Adrenal gland (tissue), 5 donors: ENCODE measurements at regions not wholly inside any gene's neighbourhood (a gene's known extent, or its start where the extent isn't known, plus 50 kb on each side); places are given as distances from the start of the nearest gene placed in this dataset.

ENCODE experiments used
- POLR2A ChIP-seq, 2 donors: fragments of 450-650 bp; IDR thresholded peaks; one replicate each; pipeline ENCODE4 v1.6.1; 2017; ENCODE audit warnings: antibody characterized with exemption in 2 of 2, mild to moderate bottlenecking in 2 of 2, moderate library complexity in 1 of 2
- TF ChIP-seq, protein P1 (sequence below), 6 experiments: fragments of 450-650 bp in 4 of 6; fragments of 200-600 bp in 2 of 6; sonication (generic) in 1 of 6; IDR thresholded peaks; 1 replicate in 5 of 6; 2 replicates in 1 of 6; pipeline versions ENCODE4 v1.5.1 to v1.8.0; 2016 to 2021; ENCODE audit warnings: antibody characterized with exemption in 6 of 6, mild to moderate bottlenecking in 2 of 6, moderate library complexity in 1 of 6
- donor health status: DM: no; HTN: no; CAD: no.

DNA sequence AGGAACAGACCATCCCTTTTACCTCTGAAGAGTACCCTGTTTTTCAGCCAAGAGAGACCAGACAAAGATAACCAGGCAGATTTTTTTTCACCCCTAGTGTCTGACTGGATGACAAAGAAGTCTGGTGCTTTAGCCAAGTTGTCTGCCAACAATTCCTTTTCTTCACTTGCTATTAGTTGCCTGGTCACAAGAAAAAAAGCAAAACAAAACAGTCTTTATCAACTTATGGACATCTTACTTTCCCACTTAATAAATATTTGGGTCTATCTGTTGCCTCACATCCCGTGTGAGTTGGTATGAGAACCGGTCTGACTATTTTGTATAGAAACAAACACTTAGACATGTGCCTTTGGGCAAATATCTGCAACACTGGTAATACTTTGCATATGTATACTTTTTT is 662.9 kb downstream of the PLPP3 start:
- TF ChIP-seq, protein P1, sequence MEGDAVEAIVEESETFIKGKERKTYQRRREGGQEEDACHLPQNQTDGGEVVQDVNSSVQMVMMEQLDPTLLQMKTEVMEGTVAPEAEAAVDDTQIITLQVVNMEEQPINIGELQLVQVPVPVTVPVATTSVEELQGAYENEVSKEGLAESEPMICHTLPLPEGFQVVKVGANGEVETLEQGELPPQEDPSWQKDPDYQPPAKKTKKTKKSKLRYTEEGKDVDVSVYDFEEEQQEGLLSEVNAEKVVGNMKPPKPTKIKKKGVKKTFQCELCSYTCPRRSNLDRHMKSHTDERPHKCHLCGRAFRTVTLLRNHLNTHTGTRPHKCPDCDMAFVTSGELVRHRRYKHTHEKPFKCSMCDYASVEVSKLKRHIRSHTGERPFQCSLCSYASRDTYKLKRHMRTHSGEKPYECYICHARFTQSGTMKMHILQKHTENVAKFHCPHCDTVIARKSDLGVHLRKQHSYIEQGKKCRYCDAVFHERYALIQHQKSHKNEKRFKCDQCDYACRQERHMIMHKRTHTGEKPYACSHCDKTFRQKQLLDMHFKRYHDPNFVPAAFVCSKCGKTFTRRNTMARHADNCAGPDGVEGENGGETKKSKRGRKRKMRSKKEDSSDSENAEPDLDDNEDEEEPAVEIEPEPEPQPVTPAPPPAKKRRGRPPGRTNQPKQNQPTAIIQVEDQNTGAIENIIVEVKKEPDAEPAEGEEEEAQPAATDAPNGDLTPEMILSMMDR (IDR thresholded peaks at IDR 0.05), result no peak
- no peak for TF ChIP-seq POLR2A (IDR thresholded peaks at IDR 0.05)
